HepG2 (cell line): ENCODE measurements at regions not wholly inside any gene's neighbourhood (a gene's known extent, or its start where the extent isn't known, plus 50 kb on each side); places are given as distances from the start of the nearest gene placed in this dataset.

Experiments
- ATAC-seq: fragments of 200-7000 bp; cut with Tn5 transposase; 3 replicates; pipeline ENCODE4 v1.9.1; 2020; ENCODE audit warnings: mild to moderate bottlenecking, moderate library complexity
- BruUV-seq: library from RNA; stranded (reverse); fragments of 400-500 nt; replicated peaks from 2 replicates; lab custom pipeline; 2021; lab: Mats Ljungman, UMichigan
- CTCF ChIA-PET: fragments of 300-600 bp; formaldehyde crosslinking; extraction: SDS; loops from one replicate; lab custom pipeline; 2021; ENCODE audit warnings: low total read pairs, inconsistent platforms, low intra/inter-chr PET ratio; lab: Yijun Ruan, JAX
- POLR2A ChIA-PET: fragments of 350-600 bp; sonication (Branson Sonifier 250); formaldehyde crosslinking; loops from one replicate; lab custom pipeline; 2020; ENCODE audit warnings: antibody characterized with exemption, inconsistent platforms; lab: Yijun Ruan, JAX
- DNase-seq: peaks from one replicate; pipeline ENCODE4 v3.0.0-alpha.2; 2015; ENCODE audit warnings: low spot score
- FAIRE-seq: peaks from 3 replicates; lab custom pipeline; 2011; peaks lifted over from hg19 to GRCh38; lab: Jason Lieb, UNC
- H2AFZ ChIP-seq: one replicate; pipeline ENCODE4 v1.6.1; 2011; ENCODE audit warnings: low read length, inconsistent platforms
- H3K27ac ChIP-seq: fragments of 300-600 bp; 3 replicates; pipeline ENCODE4 v1.8.0; 2011; ENCODE audit warnings: mixed run types, mild to moderate bottlenecking, mixed read lengths, low read length, inconsistent platforms; ENCODE audit not compliant: insufficient read depth; ENCODE audit errors: extremely low read length
- H3K27me3 ChIP-seq, 2 experiments: fragments of 200-600 bp in 1 of 2; 2 replicates in 1 of 2; 3 replicates in 1 of 2; pipeline versions ENCODE4 v1.6.0 to v1.8.0; 2011; ENCODE audit warnings: low read length in 2 of 2, mild to moderate bottlenecking in 2 of 2, moderate library complexity in 2 of 2, inconsistent platforms in 1 of 2; ENCODE audit not compliant: insufficient read depth in 2 of 2, control insufficient read depth in 1 of 2
- H3K36me3 ChIP-seq, 2 experiments: fragments of 200-600 bp in 1 of 2; replicated peaks in 1 of 2; 2 replicates in 1 of 2; 3 replicates in 1 of 2; pipeline versions ENCODE4 v1.5.1 to v1.8.0; 2011; ENCODE audit warnings: low read length in 2 of 2, inconsistent platforms in 1 of 2; ENCODE audit not compliant: insufficient read depth in 2 of 2, control insufficient read depth in 1 of 2
- H3K4me1 ChIP-seq: 2 replicates; pipeline ENCODE4 v1.5.1; 2012; ENCODE audit warnings: low read length, inconsistent platforms; ENCODE audit not compliant: insufficient read depth
- H3K4me2 ChIP-seq: 2 replicates; pipeline ENCODE4 v1.6.0; 2011; ENCODE audit warnings: low read depth, low read length, inconsistent platforms
- H3K4me3 ChIP-seq, 3 experiments: fragments of 200-600 bp in 1 of 3; sonication (generic), shearing (Covaris generic) in 1 of 3; replicated peaks in 1 of 3; 2 replicates each; pipeline ENCODE4 v1.5.1; 2011 to 2016; ENCODE audit warnings: low read length in 3 of 3, inconsistent platforms in 2 of 3, low read depth in 2 of 3, mild to moderate bottlenecking in 2 of 3, control low read depth in 1 of 3, mixed read lengths in 1 of 3; ENCODE audit not compliant: insufficient read depth in 1 of 3
- H3K79me2 ChIP-seq: one replicate; pipeline ENCODE4 v1.6.1; 2011; ENCODE audit warnings: low read length, inconsistent platforms; ENCODE audit not compliant: insufficient read depth
- H3K9ac ChIP-seq: 2 replicates; pipeline ENCODE4 v1.6.0; 2011; ENCODE audit warnings: mild to moderate bottlenecking, low read depth, low read length, inconsistent platforms; ENCODE audit not compliant: insufficient read depth
- H3K9me3 ChIP-seq: 2 replicates; pipeline ENCODE4 v1.5.1; 2012; ENCODE audit warnings: mild to moderate bottlenecking, low read length
- H4K20me1 ChIP-seq: 2 replicates; pipeline ENCODE4 v1.6.0; 2011; ENCODE audit warnings: inconsistent platforms, mild to moderate bottlenecking, low read length, moderate library complexity; ENCODE audit not compliant: insufficient read depth
- HNF4A ChIP-seq: sonication (generic); formaldehyde crosslinking; IDR thresholded peaks from 2 replicates; pipeline ENCODE4 v1.4.0; 2020; ENCODE audit warnings: missing genetic modification reagents
- HNF4G ChIP-seq, 2 experiments: sonication (generic) in 1 of 2; formaldehyde crosslinking in 1 of 2; IDR thresholded peaks; 2 replicates each; pipeline versions ENCODE4 v1.4.0 to v1.6.1; 2011 to 2020; ENCODE audit warnings: borderline replicate concordance in 2 of 2, low read depth in 2 of 2, mild to moderate bottlenecking in 2 of 2, low read length in 1 of 2, missing genetic modification reagents in 1 of 2, moderate library complexity in 1 of 2
- MZF1 ChIP-seq: sonication (generic); formaldehyde crosslinking; IDR thresholded peaks from 2 replicates; pipeline ENCODE4 v1.8.1; 2023; ENCODE audit warnings: mild to moderate bottlenecking, missing genetic modification reagents, borderline replicate concordance
- TFAP4 ChIP-seq: sonication (generic); IDR thresholded peaks from 2 replicates; pipeline ENCODE4 v1.6.1; 2016; ENCODE audit warnings: low read depth, borderline replicate concordance
- XBP1 ChIP-seq: sonication (generic); formaldehyde crosslinking; IDR thresholded peaks from 2 replicates; pipeline ENCODE4 v1.5.0; 2020; ENCODE audit warnings: missing genetic modification reagents
- ZNF644 ChIP-seq: IDR thresholded peaks from 2 replicates; pipeline ENCODE4 v1.6.1; 2016; ENCODE audit warnings: low read depth
- ZNF777 ChIP-seq: sonication (generic); formaldehyde crosslinking; IDR thresholded peaks from 2 replicates; pipeline ENCODE4 v1.4.0; 2020; ENCODE audit warnings: missing genetic modification reagents
- WGBS: methylation state at CpG from one replicate; pipeline ENCODE4 v1.1.6; 2017; ENCODE audit warnings: low lambda C conversion rate; 5-methylcytosine and 5-hydroxymethylcytosine counted together
- in situ Hi-C: cut with HindIII; loops from 2 replicates; pipeline ENCODE4 v1.10.0; 2017; ENCODE audit warnings: low pct_unique_long_range_greater_than_20kb; ENCODE audit not compliant: extremely low pct_ligation_motif_present
- intact Hi-C: fragments of 100-400 bp; cut with micrococcal nuclease; formaldehyde crosslinking; loops from one replicate; pipeline ENCODE4 v1.10.0; 2022; ENCODE audit not compliant: unreplicated experiment
- TF ChIP-seq, protein P1 (sequence below): IDR thresholded peaks from 2 replicates; pipeline ENCODE4 v1.6.1; 2016; ENCODE audit warnings: missing biosample characterization, missing genetic modification reagents, low read depth
- TF ChIP-seq, protein P2 (sequence below): sonication (generic); formaldehyde crosslinking; IDR thresholded peaks from 2 replicates; pipeline ENCODE4 v1.8.1; 2023; ENCODE audit warnings: mild to moderate bottlenecking, missing genetic modification reagents
- TF ChIP-seq, protein P3 (sequence below): sonication (generic); formaldehyde crosslinking; conservative IDR thresholded peaks from 2 replicates; pipeline ENCODE4 v1.4.0; 2020; ENCODE audit warnings: mild to moderate bottlenecking, missing genetic modification reagents, moderate library complexity

- TF ChIP-seq, protein P1, sequence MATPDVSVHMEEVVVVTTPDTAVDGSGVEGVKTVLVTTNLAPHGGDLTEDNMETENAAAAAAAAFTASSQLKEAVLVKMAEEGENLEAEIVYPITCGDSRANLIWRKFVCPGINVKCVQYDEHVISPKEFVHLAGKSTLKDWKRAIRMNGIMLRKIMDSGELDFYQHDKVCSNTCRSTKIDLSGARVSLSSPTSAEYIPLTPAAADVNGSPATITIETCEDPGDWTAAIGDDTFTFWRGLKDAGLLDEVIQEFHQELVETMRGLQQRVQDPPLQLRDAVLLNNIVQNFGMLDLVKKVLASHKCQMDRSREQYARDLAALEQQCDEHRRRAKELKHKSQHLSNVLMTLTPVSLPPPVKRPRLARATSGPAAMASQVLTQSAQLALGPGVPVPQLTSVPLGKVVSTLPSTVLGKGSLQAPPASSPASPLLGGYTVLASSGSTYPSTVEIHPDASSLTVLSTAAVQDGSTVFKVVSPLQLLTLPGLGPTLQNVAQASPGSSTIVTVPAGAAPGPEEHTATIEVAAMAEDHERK, result no peak
Measured at GRCh38 chrY:19892076-19892964, 147.8 kb upstream of the KDM5D start (continued).

DNA sequence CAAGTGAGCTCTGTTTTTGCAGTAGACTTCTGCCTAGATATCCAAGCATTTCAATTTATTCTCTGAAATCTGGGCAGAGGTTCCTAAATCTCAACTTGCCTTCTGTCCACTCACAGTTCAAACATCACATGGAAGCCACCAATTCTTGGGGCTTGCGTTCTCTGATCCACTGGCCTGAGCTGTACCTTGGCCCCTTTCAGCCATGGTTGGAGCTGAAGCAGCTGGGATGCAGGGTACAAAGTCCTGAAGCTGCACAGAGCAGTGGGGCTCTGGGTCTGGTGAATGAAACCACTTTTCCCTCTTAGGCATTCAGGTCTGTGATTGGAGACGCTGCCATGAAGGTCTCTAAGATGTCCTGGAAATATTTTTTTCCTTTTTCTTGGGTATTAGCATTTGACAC is 137.6 kb upstream of the KDM5D start:
- FAIRE-seq, result peak; percentile 64
- Histone ChIP-seq H3K4me2 (no peak overlapping the region), H2AFZ (no peak overlapping the region), H4K20me1 (no peaks in the 10 kb centered on the region), H3K4me3 (no peak overlapping the region), H3K9me3 (no peaks in the 10 kb centered on the region), H3K79me2 (no peaks in the 10 kb centered on the region), H3K27me3 (no peaks in the 10 kb centered on the region), H3K4me1 (0 out of 2 replicates have a peak, but pooled peaks cover 10% of the 10 kb centered on the region), H3K36me3 (no peaks in the 10 kb centered on the region), H3K9ac (no peak overlapping the region), H3K27ac (no peak overlapping the region)
- BruUV-seq, result no TSS peak
- intact Hi-C loops, result no loop called here
- in situ Hi-C loops, result no loop called here
- CTCF ChIA-PET, result no interaction called here
- peak; percentile 7 for DNase-seq
- WGBS, result 0% methylated on average over 1 of the region's 2 CpGs
- POLR2A ChIA-PET, result no interaction called here
- TF ChIP-seq, protein P2, sequence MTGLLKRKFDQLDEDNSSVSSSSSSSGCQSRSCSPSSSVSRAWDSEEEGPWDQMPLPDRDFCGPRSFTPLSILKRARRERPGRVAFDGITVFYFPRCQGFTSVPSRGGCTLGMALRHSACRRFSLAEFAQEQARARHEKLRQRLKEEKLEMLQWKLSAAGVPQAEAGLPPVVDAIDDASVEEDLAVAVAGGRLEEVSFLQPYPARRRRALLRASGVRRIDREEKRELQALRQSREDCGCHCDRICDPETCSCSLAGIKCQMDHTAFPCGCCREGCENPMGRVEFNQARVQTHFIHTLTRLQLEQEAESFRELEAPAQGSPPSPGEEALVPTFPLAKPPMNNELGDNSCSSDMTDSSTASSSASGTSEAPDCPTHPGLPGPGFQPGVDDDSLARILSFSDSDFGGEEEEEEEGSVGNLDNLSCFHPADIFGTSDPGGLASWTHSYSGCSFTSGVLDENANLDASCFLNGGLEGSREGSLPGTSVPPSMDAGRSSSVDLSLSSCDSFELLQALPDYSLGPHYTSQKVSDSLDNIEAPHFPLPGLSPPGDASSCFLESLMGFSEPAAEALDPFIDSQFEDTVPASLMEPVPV (CRISPR knock-in tag), result no peak
- TF ChIP-seq HNF4G (IDR thresholded peaks at IDR 0.05; ENCODE audit: borderline replicate concordance, low read depth, low read length) (peak; percentile 39; the same call in 1 of the 2 replicates), HNF4G (CRISPR knock-in tag; IDR thresholded peaks at IDR 0.05; ENCODE audit: borderline replicate concordance, low read depth) (no peak), ZNF777 (CRISPR knock-in tag) (no peak), XBP1 (CRISPR knock-in tag) (no peak), TFAP4 (peak; percentile 70; the same call in 1 of the 2 replicates), HNF4A (peak; percentile 88), ZNF644 (peak; percentile 80), MZF1 (CRISPR knock-in tag) (no peak)
- TF ChIP-seq, protein P3, sequence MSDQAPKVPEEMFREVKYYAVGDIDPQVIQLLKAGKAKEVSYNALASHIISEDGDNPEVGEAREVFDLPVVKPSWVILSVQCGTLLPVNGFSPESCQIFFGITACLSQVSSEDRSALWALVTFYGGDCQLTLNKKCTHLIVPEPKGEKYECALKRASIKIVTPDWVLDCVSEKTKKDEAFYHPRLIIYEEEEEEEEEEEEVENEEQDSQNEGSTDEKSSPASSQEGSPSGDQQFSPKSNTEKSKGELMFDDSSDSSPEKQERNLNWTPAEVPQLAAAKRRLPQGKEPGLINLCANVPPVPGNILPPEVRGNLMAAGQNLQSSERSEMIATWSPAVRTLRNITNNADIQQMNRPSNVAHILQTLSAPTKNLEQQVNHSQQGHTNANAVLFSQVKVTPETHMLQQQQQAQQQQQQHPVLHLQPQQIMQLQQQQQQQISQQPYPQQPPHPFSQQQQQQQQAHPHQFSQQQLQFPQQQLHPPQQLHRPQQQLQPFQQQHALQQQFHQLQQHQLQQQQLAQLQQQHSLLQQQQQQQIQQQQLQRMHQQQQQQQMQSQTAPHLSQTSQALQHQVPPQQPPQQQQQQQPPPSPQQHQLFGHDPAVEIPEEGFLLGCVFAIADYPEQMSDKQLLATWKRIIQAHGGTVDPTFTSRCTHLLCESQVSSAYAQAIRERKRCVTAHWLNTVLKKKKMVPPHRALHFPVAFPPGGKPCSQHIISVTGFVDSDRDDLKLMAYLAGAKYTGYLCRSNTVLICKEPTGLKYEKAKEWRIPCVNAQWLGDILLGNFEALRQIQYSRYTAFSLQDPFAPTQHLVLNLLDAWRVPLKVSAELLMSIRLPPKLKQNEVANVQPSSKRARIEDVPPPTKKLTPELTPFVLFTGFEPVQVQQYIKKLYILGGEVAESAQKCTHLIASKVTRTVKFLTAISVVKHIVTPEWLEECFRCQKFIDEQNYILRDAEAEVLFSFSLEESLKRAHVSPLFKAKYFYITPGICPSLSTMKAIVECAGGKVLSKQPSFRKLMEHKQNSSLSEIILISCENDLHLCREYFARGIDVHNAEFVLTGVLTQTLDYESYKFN, result 0 out of 2 replicates have a peak, but pooled peaks have one; percentile 17
- ATAC-seq, result peak; percentile 93
